ENCODE measurements at regions not wholly inside any gene's neighbourhood (a gene's known extent, or its start where the extent isn't known, plus 50 kb on each side); places are given as distances from the start of the nearest gene placed in this dataset.

DNA sequence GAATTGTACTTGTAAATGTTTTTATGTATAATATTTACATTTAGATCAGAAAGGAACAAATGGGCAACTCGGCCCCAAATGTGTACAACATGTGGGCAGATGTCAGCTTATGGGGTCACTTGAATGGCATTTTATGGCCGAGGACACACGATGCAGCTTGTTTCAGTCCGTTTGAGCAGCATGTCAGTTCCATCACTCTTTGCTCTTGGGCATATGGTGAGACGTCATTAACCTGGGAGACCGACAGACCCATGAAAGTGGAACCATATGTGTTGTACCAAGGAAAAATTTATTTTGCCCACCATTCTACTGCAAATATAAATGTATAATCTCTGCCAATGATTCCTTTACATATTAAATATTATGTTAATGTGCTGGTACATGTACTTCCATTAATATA is 561.9 kb upstream of the SOX9 start:
- TF ChIP-seq CTCF (IDR thresholded peaks at IDR 0.05) = no peak
- TF ChIP-seq POLR2A (IDR thresholded peaks at IDR 0.05) = no peak
- TF ChIP-seq POLR2AphosphoS5 (IDR thresholded peaks at IDR 0.05) = no peak
